GM18907 (cell line): ENCODE measurements at regions not wholly inside any gene's neighbourhood (a gene's known extent, or its start where the extent isn't known, plus 50 kb on each side); places are given as distances from the start of the nearest gene placed in this dataset.
"Not testable (repeated sequence)": the region's sequence is repeated elsewhere in the genome, so short reads cannot be mapped to it uniquely, and the experiment has no call there.

ENCODE experiments used
- ATAC-seq: cut with Tn5 transposase; IDR thresholded peaks from one replicate; pipeline ENCODE4 v1.9.1; 2021; ENCODE audit warnings: mild to moderate bottlenecking, moderate library complexity; ENCODE audit not compliant: unreplicated experiment

DNA sequence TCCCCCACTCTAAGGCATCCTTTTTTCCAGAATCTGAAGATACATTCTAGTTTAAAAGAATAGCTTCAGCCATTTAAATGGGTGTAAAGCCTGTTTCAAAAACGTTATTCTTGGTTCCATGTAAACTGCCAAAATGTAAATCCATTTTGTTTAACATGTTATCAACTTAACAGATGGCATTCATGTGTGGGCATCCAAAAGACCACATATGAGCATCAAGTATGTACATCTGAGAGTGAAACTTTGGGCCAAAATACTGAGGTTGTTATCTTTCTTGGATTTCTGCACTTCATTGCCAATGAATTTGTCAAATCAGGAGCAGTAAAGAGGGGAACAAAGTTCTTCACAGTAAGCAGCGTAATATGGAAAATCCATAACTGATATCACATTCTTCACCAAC, 395.4 kb downstream of the ZNF804A start:
- no peak for ATAC-seq

DNA sequence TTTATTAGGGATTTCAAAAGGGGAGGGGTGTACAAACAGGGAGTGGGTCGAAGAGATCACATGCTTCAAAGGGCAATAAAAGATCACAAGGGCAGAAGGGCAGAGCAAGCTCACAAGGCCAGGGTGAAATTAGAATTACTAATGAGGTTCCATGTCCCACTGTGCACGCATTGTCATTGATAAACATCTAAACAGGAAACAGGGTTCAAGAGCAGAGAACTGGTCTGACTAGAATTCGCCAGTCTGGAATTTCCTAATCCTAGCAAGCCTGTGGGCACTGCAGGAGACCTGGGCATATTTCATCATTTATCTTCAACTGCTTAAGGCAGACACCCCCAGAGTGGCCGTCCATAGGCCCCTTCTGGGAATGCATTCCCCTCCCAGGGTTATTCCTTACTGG, 408.2 kb downstream of the ZNF804A start:
- no peak for ATAC-seq

GRCh38 chr2:185012643-185013042, 414.3 kb downstream of the ZNF804A start:
- ATAC-seq = no peak

DNA sequence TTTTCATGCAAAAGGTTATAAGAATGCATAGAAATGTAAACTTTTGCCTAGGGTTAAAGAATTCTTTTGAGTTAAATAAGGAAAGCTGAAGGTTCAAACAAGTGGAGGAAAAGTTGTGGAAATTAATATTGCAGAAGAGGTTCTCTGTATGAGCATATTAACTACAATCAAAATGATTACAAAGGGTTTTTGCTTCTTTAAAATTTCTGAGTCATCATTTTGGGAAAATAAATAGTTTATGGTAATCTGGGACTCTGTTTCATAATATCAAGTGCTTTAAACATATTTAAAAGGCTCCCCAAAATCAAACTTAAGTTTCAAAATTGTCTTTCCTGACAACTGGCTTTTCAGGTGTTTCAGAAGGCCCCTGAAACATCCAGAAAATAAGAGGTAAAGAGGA, 415.7 kb downstream of the ZNF804A start:
- ATAC-seq = no peak

- not testable (repeated sequence) for ATAC-seq
Measured at GRCh38 chr2:185025891-185026290, 427.6 kb downstream of the ZNF804A start.

DNA sequence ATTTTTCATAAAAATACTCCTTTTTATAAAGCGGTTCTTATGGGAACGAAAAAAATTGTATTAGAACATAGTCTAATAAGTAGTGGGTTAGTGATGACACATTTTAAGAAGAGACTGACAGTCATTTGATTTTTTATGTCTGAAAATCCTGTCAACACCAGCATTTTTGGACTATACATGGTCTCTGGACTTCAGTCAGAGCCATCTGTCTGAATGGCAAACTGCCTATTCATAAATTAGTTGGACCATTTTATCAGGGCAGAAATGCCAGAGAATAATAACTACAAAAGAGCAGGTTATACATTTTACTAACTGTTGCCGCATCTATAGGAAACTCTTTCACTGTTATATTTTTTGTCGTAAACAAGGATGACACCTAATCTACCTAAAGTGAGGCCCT, 437.6 kb downstream of the ZNF804A start:
- ATAC-seq = no peak

GRCh38 chr2:185044323-185044874, 446.1 kb downstream of the ZNF804A start:
- no peak for ATAC-seq

GRCh38 chr2:185050804-185051203, 452.5 kb downstream of the ZNF804A start:
- ATAC-seq = no peak

GRCh38 chr2:185063761-185064160, 465.4 kb downstream of the ZNF804A start:
- no peak for ATAC-seq

- ATAC-seq = no peak
Measured at GRCh38 chr2:185066128-185066527, 467.8 kb downstream of the ZNF804A start.

DNA sequence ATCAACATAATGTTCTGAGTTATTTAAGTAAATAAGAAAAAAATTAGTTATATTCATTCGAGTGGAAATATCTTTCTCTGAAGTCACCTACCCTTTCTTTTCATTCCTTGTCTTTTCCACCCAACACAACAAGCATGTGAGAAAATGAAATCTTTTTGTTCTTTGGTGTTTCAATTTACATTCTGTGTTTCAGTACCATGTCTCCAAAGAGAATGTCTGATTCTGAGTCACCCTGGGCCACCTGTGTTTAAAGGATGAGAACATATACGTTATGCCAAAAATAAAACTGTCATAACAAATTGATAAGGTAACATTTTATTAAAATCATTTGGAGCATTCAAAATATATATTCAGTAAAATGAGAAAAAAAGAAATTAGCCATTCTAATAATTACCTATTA, 470.8 kb downstream of the ZNF804A start:
- no peak for ATAC-seq

- no peak for ATAC-seq
Measured at GRCh38 chr2:185074156-185074555, 475.8 kb downstream of the ZNF804A start.

- no peak for ATAC-seq
Measured at GRCh38 chr2:185082749-185083148, 484.4 kb downstream of the ZNF804A start.

DNA sequence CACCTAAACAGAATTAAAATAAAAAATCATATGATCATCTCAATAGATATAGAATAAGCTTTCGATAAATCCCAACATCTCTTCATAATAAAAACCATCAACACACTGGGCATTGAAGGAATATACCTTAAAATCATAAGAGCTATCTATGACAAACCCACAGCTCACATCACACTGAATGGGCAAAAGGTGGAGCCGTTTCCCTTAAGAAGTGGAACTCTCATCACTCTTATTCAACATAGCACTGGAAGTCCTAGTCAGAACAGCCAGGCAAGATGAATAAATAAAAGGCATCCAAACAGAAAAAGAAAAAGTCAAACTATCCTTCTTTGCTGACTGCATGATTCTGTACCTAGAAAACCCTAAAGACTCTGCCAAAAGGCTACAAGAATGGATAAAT, 510.3 kb downstream of the ZNF804A start:
- no peak for ATAC-seq

- no peak for ATAC-seq
Measured at GRCh38 chr2:185127412-185127811, 529.1 kb downstream of the ZNF804A start.

DNA sequence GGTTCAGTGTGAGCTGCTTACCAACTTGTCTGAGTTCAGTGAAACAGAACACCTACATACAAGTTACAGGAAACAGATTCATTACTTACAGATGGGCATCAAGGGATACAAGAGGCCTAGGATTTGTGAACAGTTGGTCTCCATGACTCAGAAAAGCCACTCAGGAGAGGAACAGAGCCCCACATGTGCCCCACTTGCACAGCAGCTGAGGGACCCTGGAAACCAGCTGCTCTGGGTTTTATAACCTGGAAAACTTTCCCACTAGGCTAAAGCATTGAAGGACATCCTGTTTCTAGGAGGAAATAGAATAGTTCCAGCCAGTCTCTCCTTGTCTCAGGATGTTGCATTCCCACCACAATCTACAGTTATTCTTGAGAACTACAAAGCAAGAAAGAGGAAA, 530.0 kb downstream of the ZNF804A start:
- ATAC-seq = no peak

GRCh38 chr2:185128996-185129395, 530.7 kb downstream of the ZNF804A start:
- ATAC-seq = no peak

DNA sequence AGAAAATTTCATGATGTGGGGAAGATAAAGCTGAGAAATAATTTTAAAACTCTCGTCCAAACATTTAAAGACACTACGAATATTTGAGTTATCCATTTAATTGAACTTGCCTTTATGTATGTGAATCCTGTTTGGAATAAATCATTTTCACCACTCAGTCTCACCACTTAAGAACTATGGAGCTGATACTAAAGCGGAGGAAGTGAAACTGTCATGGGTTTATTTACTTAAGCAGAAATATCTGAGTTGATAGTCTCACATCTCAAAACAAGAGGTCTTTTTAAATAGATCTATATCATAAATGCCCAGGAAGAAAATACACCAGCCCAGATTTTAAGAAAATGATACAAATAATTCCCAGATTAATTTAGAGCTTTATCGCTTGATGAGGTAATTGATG, 532.4 kb downstream of the ZNF804A start:
- ATAC-seq = no peak

DNA sequence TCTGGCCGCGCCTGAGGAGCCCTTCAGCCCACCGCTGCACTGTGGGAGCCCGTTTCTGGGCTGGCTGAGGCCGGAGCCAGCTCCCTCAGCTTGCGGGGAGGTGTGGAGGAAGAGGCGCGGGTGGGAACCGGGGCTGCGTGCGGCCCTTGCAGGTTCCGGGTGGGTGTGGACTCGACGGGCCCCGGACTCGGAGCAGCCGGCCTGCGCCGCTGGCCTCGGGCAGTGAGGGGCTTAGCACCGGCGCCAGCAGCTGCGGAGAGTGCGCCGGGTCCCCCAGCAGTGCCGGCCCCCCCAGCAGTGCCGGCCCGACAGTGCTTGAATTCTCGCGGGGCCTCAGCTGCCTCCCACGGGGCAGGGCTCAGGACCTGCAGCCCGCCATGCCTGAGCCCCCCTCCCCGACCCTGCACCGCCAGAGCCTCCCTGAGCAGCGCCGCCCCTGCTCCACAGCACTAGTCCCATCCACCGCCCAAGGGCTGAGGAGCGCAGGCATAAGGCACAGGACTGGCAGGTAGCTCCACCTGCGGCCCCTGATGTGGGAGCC, 534.2 kb downstream of the ZNF804A start:
- ATAC-seq = no peak

- ATAC-seq = no peak
Measured at GRCh38 chr2:185137700-185138099, 539.4 kb downstream of the ZNF804A start.

GRCh38 chr2:185142677-185143076, 544.3 kb downstream of the ZNF804A start:
- no peak for ATAC-seq

DNA sequence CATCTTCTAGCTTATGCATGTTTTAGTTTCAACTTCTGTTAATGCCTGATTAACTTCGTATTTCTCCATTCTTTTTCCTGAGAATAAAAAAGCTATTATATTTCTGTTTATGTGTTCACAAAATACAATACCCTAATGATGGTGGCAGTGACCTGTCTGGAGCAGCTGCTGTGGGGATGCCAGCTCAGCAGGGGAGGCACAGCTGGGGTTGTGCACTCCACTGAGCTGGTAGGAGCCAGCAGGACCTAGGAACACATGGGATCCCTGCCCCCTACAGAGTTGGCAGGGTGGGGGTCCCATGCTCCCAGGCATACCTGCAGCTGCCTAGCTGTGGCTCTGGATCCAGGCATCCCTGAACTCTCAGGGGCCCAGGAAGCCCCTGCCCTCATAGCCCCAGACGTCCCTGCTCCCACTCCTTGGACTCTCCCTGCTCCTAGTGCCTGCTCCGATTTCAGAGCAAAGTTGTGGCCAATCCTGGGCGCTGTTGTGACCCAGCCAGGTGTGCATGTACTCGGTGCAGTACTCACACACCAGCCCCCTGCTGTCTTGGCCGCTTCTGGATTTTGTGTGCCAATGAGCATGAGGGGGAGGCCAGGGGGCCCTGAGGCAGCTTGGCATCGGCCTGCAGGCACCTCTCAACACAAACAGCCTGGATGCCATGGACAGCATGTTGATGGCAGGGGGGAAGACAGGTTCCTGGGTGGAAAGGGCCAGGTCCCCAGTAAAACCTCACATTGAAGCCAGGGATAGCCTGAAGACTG, 546.0 kb downstream of the ZNF804A start:
- ATAC-seq = no peak
